HepG2 (cell line): ENCODE measurements at regions not wholly inside any gene's neighbourhood (a gene's known extent, or its start where the extent isn't known, plus 50 kb on each side); places are given as distances from the start of the nearest gene placed in this dataset.

ENCODE experiments used
- ATF2 ChIP-seq: sonication (generic); formaldehyde crosslinking; IDR thresholded peaks from 2 replicates; pipeline ENCODE4 v1.4.0; 2020; ENCODE audit warnings: missing genetic modification reagents
- POLR2AphosphoS5 ChIP-seq: IDR thresholded peaks from 2 replicates; pipeline ENCODE4 v1.6.1; 2012; ENCODE audit warnings: low read depth, low read length
- REST ChIP-seq, 2 experiments: IDR thresholded peaks; 2 replicates each; pipeline ENCODE4 v1.6.1; 2011 to 2012; ENCODE audit warnings: low read length in 2 of 2, borderline replicate concordance in 1 of 2, low read depth in 1 of 2, mild to moderate bottlenecking in 1 of 2, moderate library complexity in 1 of 2
- SALL1 ChIP-seq: sonication (generic); formaldehyde crosslinking; IDR thresholded peaks from 2 replicates; pipeline ENCODE4 v1.8.0; 2022; ENCODE audit warnings: mild to moderate bottlenecking, missing genetic modification reagents
- ZNF33A ChIP-seq: sonication (generic); formaldehyde crosslinking; IDR thresholded peaks from 2 replicates; pipeline ENCODE4 v1.5.1; 2020; ENCODE audit warnings: missing genetic modification reagents, mild to moderate bottlenecking, moderate library complexity, borderline replicate concordance

GRCh38 chr13:52319876-52320275, 86.1 kb downstream of the THSD1 start:
- TF ChIP-seq POLR2AphosphoS5: no peak
- TF ChIP-seq ATF2 (CRISPR knock-in tag): no peak
- TF ChIP-seq SALL1: no peak
- TF ChIP-seq ZNF33A (CRISPR knock-in tag): no peak
- no peak for TF ChIP-seq REST (IDR thresholded peaks at IDR 0.05; ENCODE audit: borderline replicate concordance in 1 of 2, low read depth in 1 of 2, low read length in 2 of 2)
